HepG2 (cell line): ENCODE measurements at regions not wholly inside any gene's neighbourhood (a gene's known extent, or its start where the extent isn't known, plus 50 kb on each side); places are given as distances from the start of the nearest gene placed in this dataset.

Experiments used
- ATAC-seq: fragments of 200-7000 bp; cut with Tn5 transposase; 3 replicates; pipeline ENCODE4 v1.9.1; 2020; ENCODE audit warnings: mild to moderate bottlenecking, moderate library complexity
- BruUV-seq: library from RNA; stranded (reverse); fragments of 400-500 nt; replicated peaks from 2 replicates; lab custom pipeline; 2021; lab: Mats Ljungman, UMichigan
- CTCF ChIA-PET: fragments of 300-600 bp; formaldehyde crosslinking; extraction: SDS; loops from one replicate; lab custom pipeline; 2021; ENCODE audit warnings: low total read pairs, inconsistent platforms, low intra/inter-chr PET ratio; lab: Yijun Ruan, JAX
- POLR2A ChIA-PET: fragments of 350-600 bp; sonication (Branson Sonifier 250); formaldehyde crosslinking; loops from one replicate; lab custom pipeline; 2020; ENCODE audit warnings: antibody characterized with exemption, inconsistent platforms; lab: Yijun Ruan, JAX
- DNase-seq: peaks from one replicate; pipeline ENCODE4 v3.0.0-alpha.2; 2015; ENCODE audit warnings: low spot score
- FAIRE-seq: peaks from 3 replicates; lab custom pipeline; 2011; peaks lifted over from hg19 to GRCh38; lab: Jason Lieb, UNC
- H2AFZ ChIP-seq: one replicate; pipeline ENCODE4 v1.6.1; 2011; ENCODE audit warnings: low read length, inconsistent platforms
- H3K27ac ChIP-seq: fragments of 300-600 bp; 3 replicates; pipeline ENCODE4 v1.8.0; 2011; ENCODE audit warnings: mixed run types, mild to moderate bottlenecking, mixed read lengths, low read length, inconsistent platforms; ENCODE audit not compliant: insufficient read depth; ENCODE audit errors: extremely low read length
- H3K27me3 ChIP-seq, 2 experiments: fragments of 200-600 bp in 1 of 2; 2 replicates in 1 of 2; 3 replicates in 1 of 2; pipeline versions ENCODE4 v1.6.0 to v1.8.0; 2011; ENCODE audit warnings: low read length in 2 of 2, mild to moderate bottlenecking in 2 of 2, moderate library complexity in 2 of 2, inconsistent platforms in 1 of 2; ENCODE audit not compliant: insufficient read depth in 2 of 2, control insufficient read depth in 1 of 2
- H3K36me3 ChIP-seq, 2 experiments: fragments of 200-600 bp in 1 of 2; replicated peaks in 1 of 2; 2 replicates in 1 of 2; 3 replicates in 1 of 2; pipeline versions ENCODE4 v1.5.1 to v1.8.0; 2011; ENCODE audit warnings: low read length in 2 of 2, inconsistent platforms in 1 of 2; ENCODE audit not compliant: insufficient read depth in 2 of 2, control insufficient read depth in 1 of 2
- H3K4me1 ChIP-seq: 2 replicates; pipeline ENCODE4 v1.5.1; 2012; ENCODE audit warnings: low read length, inconsistent platforms; ENCODE audit not compliant: insufficient read depth
- H3K4me2 ChIP-seq: 2 replicates; pipeline ENCODE4 v1.6.0; 2011; ENCODE audit warnings: low read depth, low read length, inconsistent platforms
- H3K4me3 ChIP-seq, 3 experiments: fragments of 200-600 bp in 1 of 3; sonication (generic), shearing (Covaris generic) in 1 of 3; replicated peaks in 1 of 3; 2 replicates each; pipeline ENCODE4 v1.5.1; 2011 to 2016; ENCODE audit warnings: low read length in 3 of 3, inconsistent platforms in 2 of 3, low read depth in 2 of 3, mild to moderate bottlenecking in 2 of 3, control low read depth in 1 of 3, mixed read lengths in 1 of 3; ENCODE audit not compliant: insufficient read depth in 1 of 3
- H3K79me2 ChIP-seq: one replicate; pipeline ENCODE4 v1.6.1; 2011; ENCODE audit warnings: low read length, inconsistent platforms; ENCODE audit not compliant: insufficient read depth
- H3K9ac ChIP-seq: 2 replicates; pipeline ENCODE4 v1.6.0; 2011; ENCODE audit warnings: mild to moderate bottlenecking, low read depth, low read length, inconsistent platforms; ENCODE audit not compliant: insufficient read depth
- H3K9me3 ChIP-seq: 2 replicates; pipeline ENCODE4 v1.5.1; 2012; ENCODE audit warnings: mild to moderate bottlenecking, low read length
- H4K20me1 ChIP-seq: 2 replicates; pipeline ENCODE4 v1.6.0; 2011; ENCODE audit warnings: inconsistent platforms, mild to moderate bottlenecking, low read length, moderate library complexity; ENCODE audit not compliant: insufficient read depth
- BORCS8-MEF2B ChIP-seq: sonication (generic); formaldehyde crosslinking; IDR thresholded peaks from 2 replicates; pipeline ENCODE4 v1.8.0; 2022; ENCODE audit warnings: mild to moderate bottlenecking, missing genetic modification reagents
- MED13 ChIP-seq: sonication (generic); formaldehyde crosslinking; IDR thresholded peaks from 2 replicates; pipeline ENCODE4 v1.5.0; 2020; ENCODE audit warnings: missing genetic modification reagents
- MIER2 ChIP-seq: IDR thresholded peaks from 2 replicates; pipeline ENCODE4 v1.6.1; 2016; ENCODE audit warnings: missing biosample characterization, missing genetic modification reagents
- PAX8 ChIP-seq: sonication (generic); formaldehyde crosslinking; IDR thresholded peaks from 2 replicates; pipeline ENCODE4 v1.8.0; 2022; ENCODE audit warnings: mild to moderate bottlenecking, missing genetic modification reagents, borderline replicate concordance
- REST ChIP-seq, 2 experiments: IDR thresholded peaks; 2 replicates each; pipeline ENCODE4 v1.6.1; 2011 to 2012; ENCODE audit warnings: low read length in 2 of 2, borderline replicate concordance in 1 of 2, low read depth in 1 of 2, mild to moderate bottlenecking in 1 of 2, moderate library complexity in 1 of 2
- SALL1 ChIP-seq: sonication (generic); formaldehyde crosslinking; IDR thresholded peaks from 2 replicates; pipeline ENCODE4 v1.8.0; 2022; ENCODE audit warnings: mild to moderate bottlenecking, missing genetic modification reagents
- SAP130 ChIP-seq: IDR thresholded peaks from 2 replicates; pipeline ENCODE4 v1.6.1; 2016; ENCODE audit warnings: low read depth
- TEAD3 ChIP-seq: optimal IDR thresholded peaks from 2 replicates; pipeline ENCODE3; 2016; ENCODE audit warnings: borderline replicate concordance
- TMF1 ChIP-seq: sonication (generic); formaldehyde crosslinking; IDR thresholded peaks from 2 replicates; pipeline ENCODE4 v1.8.1; 2022; ENCODE audit warnings: low read depth, missing genetic modification reagents
- ZNF264 ChIP-seq: sonication (generic); formaldehyde crosslinking; IDR thresholded peaks from 2 replicates; pipeline ENCODE4 v1.4.0; 2020; ENCODE audit warnings: missing genetic modification reagents
- ZNF503 ChIP-seq: sonication (generic); formaldehyde crosslinking; IDR thresholded peaks from 2 replicates; pipeline ENCODE4 v1.4.0; 2020; ENCODE audit warnings: missing genetic modification reagents
- ZNF557 ChIP-seq: sonication (generic); formaldehyde crosslinking; IDR thresholded peaks from 2 replicates; pipeline ENCODE4 v1.4.0; 2020; ENCODE audit warnings: missing genetic modification reagents
- WGBS: methylation state at CpG from one replicate; pipeline ENCODE4 v1.1.6; 2017; ENCODE audit warnings: low lambda C conversion rate; 5-methylcytosine and 5-hydroxymethylcytosine counted together
- in situ Hi-C: cut with HindIII; loops from 2 replicates; pipeline ENCODE4 v1.10.0; 2017; ENCODE audit warnings: low pct_unique_long_range_greater_than_20kb; ENCODE audit not compliant: extremely low pct_ligation_motif_present
- intact Hi-C: fragments of 100-400 bp; cut with micrococcal nuclease; formaldehyde crosslinking; loops from one replicate; pipeline ENCODE4 v1.10.0; 2022; ENCODE audit not compliant: unreplicated experiment

- WGBS: 36% methylated on average over 4 of the region's 5 CpGs
Observed at GRCh38 chr2:234628953-234629352, 132.1 kb upstream of the ARL4C start.

More at GRCh38 chr2:234628953-234629352, 132.1 kb upstream of the ARL4C start:
- in situ Hi-C loops: no loop called here
- Histone ChIP-seq H2AFZ (no peak overlapping the region), H3K4me1 (peaks cover 39% of the 10 kb centered on the region), H3K36me3 (no peaks in the 10 kb centered on the region), H3K79me2 (no peaks in the 10 kb centered on the region), H4K20me1 (no peaks in the 10 kb centered on the region)
- ATAC-seq: no peak
- BruUV-seq: no TSS peak
- no peak for DNase-seq
- intact Hi-C loops: no loop called here
- CTCF ChIA-PET: no interaction called here
- TF ChIP-seq PAX8 (no peak), REST (IDR thresholded peaks at IDR 0.05; ENCODE audit: borderline replicate concordance in 1 of 2, low read depth in 1 of 2, low read length in 2 of 2) (peak; percentile 30 to 90), MED13 (CRISPR knock-in tag) (no peak), ZNF557 (CRISPR knock-in tag) (no peak), BORCS8-MEF2B (CRISPR knock-in tag) (no peak), ZNF503 (no peak), SAP130 (0 out of 2 replicates have a peak, but pooled peaks have one; percentile 24), TEAD3 (CRISPR knock-in tag) (no peak), TMF1 (CRISPR knock-in tag) (no peak), ZNF264 (CRISPR knock-in tag) (no peak), SALL1 (CRISPR knock-in tag) (0 out of 2 replicates have a peak, but pooled peaks have one; percentile 12), MIER2 (CRISPR knock-in tag) (peak; percentile 88)
- TF ChIP-seq, all 625 proteins: peak for 4
- H3K4me2 ChIP-seq: no peak overlapping the region
- no peak overlapping the region for H3K27ac ChIP-seq
- H3K27me3 ChIP-seq: peaks cover 7 to 14% of the 10 kb centered on the region in 2 experiments; a peak in 3 of 5 replicates
- H3K9ac ChIP-seq: no peak overlapping the region
- POLR2A ChIA-PET: no interaction called here
- no peaks in the 10 kb centered on the region for H3K9me3 ChIP-seq
- H3K4me3 ChIP-seq: no peak overlapping the region
- FAIRE-seq: no peak
